ENCODE measurements at regions not wholly inside any gene's neighbourhood (a gene's known extent, or its start where the extent isn't known, plus 50 kb on each side); places are given as distances from the start of the nearest gene placed in this dataset.

GRCh38 chr1:56345831-56346230 lies 233.5 kb downstream of the PLPP3 start:
- no peak for DNase-seq
- TF ChIP-seq, protein P1, sequence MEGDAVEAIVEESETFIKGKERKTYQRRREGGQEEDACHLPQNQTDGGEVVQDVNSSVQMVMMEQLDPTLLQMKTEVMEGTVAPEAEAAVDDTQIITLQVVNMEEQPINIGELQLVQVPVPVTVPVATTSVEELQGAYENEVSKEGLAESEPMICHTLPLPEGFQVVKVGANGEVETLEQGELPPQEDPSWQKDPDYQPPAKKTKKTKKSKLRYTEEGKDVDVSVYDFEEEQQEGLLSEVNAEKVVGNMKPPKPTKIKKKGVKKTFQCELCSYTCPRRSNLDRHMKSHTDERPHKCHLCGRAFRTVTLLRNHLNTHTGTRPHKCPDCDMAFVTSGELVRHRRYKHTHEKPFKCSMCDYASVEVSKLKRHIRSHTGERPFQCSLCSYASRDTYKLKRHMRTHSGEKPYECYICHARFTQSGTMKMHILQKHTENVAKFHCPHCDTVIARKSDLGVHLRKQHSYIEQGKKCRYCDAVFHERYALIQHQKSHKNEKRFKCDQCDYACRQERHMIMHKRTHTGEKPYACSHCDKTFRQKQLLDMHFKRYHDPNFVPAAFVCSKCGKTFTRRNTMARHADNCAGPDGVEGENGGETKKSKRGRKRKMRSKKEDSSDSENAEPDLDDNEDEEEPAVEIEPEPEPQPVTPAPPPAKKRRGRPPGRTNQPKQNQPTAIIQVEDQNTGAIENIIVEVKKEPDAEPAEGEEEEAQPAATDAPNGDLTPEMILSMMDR (IDR thresholded peaks at IDR 0.05; ENCODE audit: low read depth, low read length, missing control alignments), result no peak
- Histone ChIP-seq H3K4me3 (ENCODE audit: low read depth, low read length) (no peak overlapping the region), H3K27ac (no peak overlapping the region), H3K36me3 (replicated peaks) (no peaks in the 10 kb centered on the region), H3K27me3 (replicated peaks) (no peaks in the 10 kb centered on the region)
- in situ Hi-C loops (cut with HindIII; ENCODE audit: low pct_ligation_motif_present, low sequenced_read_pairs), result no loop called here

GRCh38 chr1:56340977-56341376 lies 238.4 kb downstream of the PLPP3 start:
- in situ Hi-C loops (cut with HindIII; ENCODE audit: low pct_ligation_motif_present, low sequenced_read_pairs), result no loop called here
- TF ChIP-seq, protein P1 (IDR thresholded peaks at IDR 0.05; ENCODE audit: low read depth, low read length, missing control alignments), result no peak
- H3K27ac ChIP-seq, result no peak overlapping the region

DNA sequence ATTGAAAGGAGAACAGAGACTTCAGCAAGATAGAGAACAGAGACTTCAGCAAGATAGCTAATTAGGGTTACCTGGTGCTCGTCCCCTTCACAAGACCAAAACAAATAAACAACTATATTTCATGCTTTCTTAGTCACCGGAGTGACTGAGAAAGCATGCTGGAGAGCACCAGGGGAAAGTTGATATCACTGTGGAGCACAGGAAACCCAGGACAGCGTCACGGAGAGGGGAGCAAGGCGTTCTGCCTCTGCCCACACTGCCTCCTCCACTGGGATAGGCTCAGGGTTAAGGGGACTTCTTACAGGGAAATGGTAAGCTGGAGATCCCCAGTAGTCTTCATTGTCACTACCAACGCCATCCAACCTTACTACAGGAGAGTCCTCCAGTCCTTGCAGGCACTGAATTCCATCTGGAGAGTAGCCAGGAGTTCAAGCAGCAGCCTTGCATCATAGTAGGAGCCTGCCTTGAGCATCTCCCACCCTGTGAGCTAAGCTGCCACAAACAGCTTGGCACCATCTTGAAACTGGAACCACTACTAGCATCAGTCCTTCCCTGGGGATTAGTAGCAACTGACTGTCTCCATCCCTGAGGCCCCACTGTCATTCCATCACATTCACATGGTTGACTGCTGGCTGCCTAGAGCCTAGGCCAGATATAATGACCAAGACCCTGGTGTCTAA lies 239.4 kb downstream of the PLPP3 start:
- Histone ChIP-seq H3K4me3 (ENCODE audit: low read depth, low read length) (no peak overlapping the region), H3K27ac (no peak overlapping the region), H3K36me3 (replicated peaks) (no peaks in the 10 kb centered on the region), H3K27me3 (replicated peaks) (no peaks in the 10 kb centered on the region)
- no peak for DNase-seq
- in situ Hi-C loops (cut with HindIII; ENCODE audit: low pct_ligation_motif_present, low sequenced_read_pairs), result no loop called here
- TF ChIP-seq, protein P1 (IDR thresholded peaks at IDR 0.05; ENCODE audit: low read depth, low read length, missing control alignments), result no peak

More at GRCh38 chr1:56340977-56341376, 238.4 kb downstream of the PLPP3 start:
- Histone ChIP-seq H3K4me3 (ENCODE audit: low read depth, low read length) (no peak overlapping the region), H3K36me3 (replicated peaks) (no peaks in the 10 kb centered on the region), H3K27me3 (replicated peaks) (no peaks in the 10 kb centered on the region)
- DNase-seq, result no peak

- no peak overlapping the region for H3K4me3 ChIP-seq (ENCODE audit: low read depth, low read length)
- no peak for DNase-seq
- in situ Hi-C loops (cut with HindIII; ENCODE audit: low pct_ligation_motif_present, low sequenced_read_pairs), result no loop called here
- TF ChIP-seq, protein P1 (IDR thresholded peaks at IDR 0.05; ENCODE audit: low read depth, low read length, missing control alignments), result no peak
- no peaks in the 10 kb centered on the region for H3K27me3 ChIP-seq (replicated peaks)
- no peaks in the 10 kb centered on the region for H3K36me3 ChIP-seq (replicated peaks)
- H3K27ac ChIP-seq, result no peak overlapping the region
Measured at GRCh38 chr1:56339093-56339492, 240.3 kb downstream of the PLPP3 start.

DNA sequence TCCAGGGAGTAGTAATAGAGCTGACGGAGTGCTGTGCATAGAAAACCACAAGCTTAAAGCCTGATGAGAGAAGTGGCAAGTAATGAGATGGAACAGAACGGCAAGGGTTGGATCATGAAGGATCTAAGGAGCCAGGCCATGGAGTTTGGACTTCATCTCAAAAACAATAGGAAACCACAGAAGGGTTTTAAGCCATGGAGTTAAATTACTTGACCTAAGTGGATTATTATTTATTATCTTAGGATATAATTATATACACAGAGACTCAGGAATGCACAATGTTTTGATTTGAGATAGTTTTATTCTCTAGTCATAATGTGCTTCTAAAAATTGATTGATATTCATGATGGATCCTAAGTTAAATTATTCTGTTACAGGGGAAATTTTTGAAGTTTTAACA lies 242.4 kb downstream of the PLPP3 start:
- TF ChIP-seq, protein P1 (IDR thresholded peaks at IDR 0.05; ENCODE audit: low read depth, low read length, missing control alignments), result no peak
- in situ Hi-C loops (cut with HindIII; ENCODE audit: low pct_ligation_motif_present, low sequenced_read_pairs), result no loop called here
- H3K27me3 ChIP-seq (replicated peaks), result no peaks in the 10 kb centered on the region
- no peak overlapping the region for H3K4me3 ChIP-seq (ENCODE audit: low read depth, low read length)
- no peak overlapping the region for H3K27ac ChIP-seq
- H3K36me3 ChIP-seq (replicated peaks), result no peaks in the 10 kb centered on the region
- DNase-seq, result no peak

GRCh38 chr1:56335394-56335793 lies 244.0 kb downstream of the PLPP3 start:
- in situ Hi-C loops (cut with HindIII; ENCODE audit: low pct_ligation_motif_present, low sequenced_read_pairs), result no loop called here
- Histone ChIP-seq H3K27ac (no peak overlapping the region), H3K27me3 (replicated peaks) (no peaks in the 10 kb centered on the region), H3K36me3 (replicated peaks) (no peaks in the 10 kb centered on the region), H3K4me3 (ENCODE audit: low read depth, low read length) (no peak overlapping the region)
- no peak for DNase-seq
- TF ChIP-seq, protein P1 (IDR thresholded peaks at IDR 0.05; ENCODE audit: low read depth, low read length, missing control alignments), result no peak
